Body of pancreas (tissue), 4 donors: ENCODE measurements at regions not wholly inside any gene's neighbourhood (a gene's known extent, or its start where the extent isn't known, plus 50 kb on each side); places are given as distances from the start of the nearest gene placed in this dataset.

ENCODE experiments used
- ATAC-seq: fragments of 150-250 bp; one replicate; pipeline ENCODE4 v1.9.1; 2016
- DNase-seq, 4 donors: peaks; one replicate each; pipeline ENCODE4 v3.0.0-alpha.2; 2019
- H3K27ac ChIP-seq, 4 donors: fragments of 200-600 bp; sonication (generic); 1 replicate in 3 of 4; 2 replicates in 1 of 4; pipeline versions ENCODE4 v1.5.1 to v1.6.1; 2016 to 2019; ENCODE audit warnings: mild to moderate bottlenecking in 1 of 4, mixed read lengths in 1 of 4, moderate library complexity in 1 of 4
- H3K27me3 ChIP-seq, 2 donors: fragments of 200-600 bp; sonication (generic); one replicate each; pipeline ENCODE4 v1.6.0; 2016; ENCODE audit warnings: mild to moderate bottlenecking in 1 of 2
- H3K36me3 ChIP-seq, 2 donors: fragments of 200-600 bp; sonication (generic); replicated peaks in 1 of 2; 2 replicates each; pipeline ENCODE4 v1.5.1; 2016; ENCODE audit warnings: low read depth in 2 of 2; ENCODE audit not compliant: insufficient read depth in 1 of 2
- H3K4me1 ChIP-seq: fragments of 200-600 bp; sonication (generic); one replicate; pipeline ENCODE4 v1.6.0; 2016
- H3K4me3 ChIP-seq, 2 donors: fragments of 200-600 bp; sonication (generic); 1 replicate in 1 of 2; 2 replicates in 1 of 2; pipeline ENCODE4 v1.5.1; 2016 to 2019
- H3K9me3 ChIP-seq, 3 donors: fragments of 200-600 bp; sonication (generic); 1 replicate in 2 of 3; 2 replicates in 1 of 3; pipeline ENCODE4 v1.5.1; 2016
- POLR2A ChIP-seq, 3 donors: fragments of 450-650 bp; IDR thresholded peaks; one replicate each; pipeline ENCODE4 v1.6.1; 2016; ENCODE audit warnings: antibody characterized with exemption in 3 of 3, mild to moderate bottlenecking in 2 of 3
- WGBS, 2 donors: methylation state at CpG; one replicate each; pipeline ENCODE4 v1.1.5; 2017; 5-methylcytosine and 5-hydroxymethylcytosine counted together
- intact Hi-C: fragments of 100-400 bp; cut with DNase I; formaldehyde crosslinking; loops from one replicate; pipeline ENCODE4 v1.15.1; 2023
- TF ChIP-seq, protein P1 (sequence below), 7 experiments: fragments of 450-650 bp in 4 of 7; fragments of 200-600 bp in 3 of 7; sonication (generic) in 3 of 7; IDR thresholded peaks; one replicate each; pipeline ENCODE4 v1.5.1; 2016 to 2019; ENCODE audit warnings: antibody characterized with exemption in 7 of 7

DNA sequence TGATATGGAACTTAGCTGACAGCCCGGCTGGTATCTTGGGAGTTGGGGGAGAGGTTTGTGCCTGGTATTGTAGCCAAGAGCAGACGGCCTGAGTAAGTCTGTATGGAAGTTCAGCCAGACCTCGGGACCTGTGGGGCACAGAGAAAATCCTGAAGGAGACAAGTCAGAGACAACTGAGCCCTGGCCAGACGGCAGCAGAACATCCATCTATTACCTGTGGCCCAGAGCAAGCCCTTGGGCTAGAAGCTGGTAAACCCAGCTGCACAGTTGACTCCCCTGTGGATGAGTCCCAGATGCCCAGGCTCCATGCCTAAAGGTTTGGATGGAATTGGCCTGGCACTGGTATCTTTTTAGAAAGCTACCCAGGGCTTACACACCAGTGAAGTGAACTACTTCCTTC lies 70.4 kb upstream of the DLG1 start:
- ATAC-seq = no peak
- no peak for DNase-seq
- no peak overlapping the region for H3K4me3 ChIP-seq
- H3K36me3 ChIP-seq = no peaks in the 10 kb centered on the region
- no peak for TF ChIP-seq POLR2A (IDR thresholded peaks at IDR 0.05)
- TF ChIP-seq, protein P1, sequence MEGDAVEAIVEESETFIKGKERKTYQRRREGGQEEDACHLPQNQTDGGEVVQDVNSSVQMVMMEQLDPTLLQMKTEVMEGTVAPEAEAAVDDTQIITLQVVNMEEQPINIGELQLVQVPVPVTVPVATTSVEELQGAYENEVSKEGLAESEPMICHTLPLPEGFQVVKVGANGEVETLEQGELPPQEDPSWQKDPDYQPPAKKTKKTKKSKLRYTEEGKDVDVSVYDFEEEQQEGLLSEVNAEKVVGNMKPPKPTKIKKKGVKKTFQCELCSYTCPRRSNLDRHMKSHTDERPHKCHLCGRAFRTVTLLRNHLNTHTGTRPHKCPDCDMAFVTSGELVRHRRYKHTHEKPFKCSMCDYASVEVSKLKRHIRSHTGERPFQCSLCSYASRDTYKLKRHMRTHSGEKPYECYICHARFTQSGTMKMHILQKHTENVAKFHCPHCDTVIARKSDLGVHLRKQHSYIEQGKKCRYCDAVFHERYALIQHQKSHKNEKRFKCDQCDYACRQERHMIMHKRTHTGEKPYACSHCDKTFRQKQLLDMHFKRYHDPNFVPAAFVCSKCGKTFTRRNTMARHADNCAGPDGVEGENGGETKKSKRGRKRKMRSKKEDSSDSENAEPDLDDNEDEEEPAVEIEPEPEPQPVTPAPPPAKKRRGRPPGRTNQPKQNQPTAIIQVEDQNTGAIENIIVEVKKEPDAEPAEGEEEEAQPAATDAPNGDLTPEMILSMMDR (IDR thresholded peaks at IDR 0.05) = no peak
- no peaks in the 10 kb centered on the region for H3K27me3 ChIP-seq
- no peaks in the 10 kb centered on the region for H3K4me1 ChIP-seq
- 79 to 82% methylated on average over 3 to 4 of the region's 4 CpGs for WGBS, 2 donors
- no peak overlapping the region for H3K27ac ChIP-seq
- H3K9me3 ChIP-seq = no peaks in the 10 kb centered on the region
- intact Hi-C loops = no loop called here

DNA sequence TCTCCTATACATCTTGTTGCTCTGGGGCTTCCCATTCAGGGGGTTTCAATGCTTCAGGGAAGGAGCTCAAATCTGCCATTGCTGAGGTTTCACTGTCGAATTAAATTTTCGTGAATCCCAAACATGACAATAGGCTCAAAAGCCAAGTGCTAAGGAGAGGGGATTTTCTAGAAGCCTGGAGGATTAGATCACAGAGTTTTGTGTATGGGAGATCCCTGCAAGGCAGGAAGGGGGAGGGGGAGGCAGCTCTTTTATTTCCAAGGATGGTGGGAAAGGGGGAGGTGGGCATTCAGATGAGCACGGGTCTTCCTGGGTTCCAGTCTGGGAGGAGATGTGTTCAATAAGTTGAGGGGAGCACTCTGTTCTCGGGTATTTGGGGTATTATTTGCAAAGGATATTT lies 69.9 kb upstream of the DLG1 start:
- ATAC-seq (no peak), DNase-seq (no peak)
- Histone ChIP-seq H3K36me3 (no peaks in the 10 kb centered on the region), H3K27ac (no peak overlapping the region), H3K9me3 (no peaks in the 10 kb centered on the region), H3K4me3 (no peak overlapping the region), H3K4me1 (no peaks in the 10 kb centered on the region), H3K27me3 (no peaks in the 10 kb centered on the region)
- 47 to 57% methylated on average over 4 of the region's 4 CpGs for WGBS, 2 donors
- intact Hi-C loops = no loop called here
- TF ChIP-seq POLR2A (IDR thresholded peaks at IDR 0.05) = no peak
- TF ChIP-seq, protein P1 (IDR thresholded peaks at IDR 0.05) = no peak

GRCh38 chr3:197367081-197367780 lies 68.8 kb upstream of the DLG1 start:
- no peaks in the 10 kb centered on the region for H3K36me3 ChIP-seq
- H3K27me3 ChIP-seq = no peaks in the 10 kb centered on the region
- ATAC-seq = no peak
- no peaks in the 10 kb centered on the region for H3K9me3 ChIP-seq
- no peaks in the 10 kb centered on the region for H3K4me1 ChIP-seq
- no peak overlapping the region for H3K4me3 ChIP-seq
- WGBS, 2 donors = 61 to 83% methylated on average over 11 to 13 of the region's 13 CpGs
- H3K27ac ChIP-seq = no peak overlapping the region
- DNase-seq = no peak
- intact Hi-C loops = no loop called here
- TF ChIP-seq, protein P1 (IDR thresholded peaks at IDR 0.05) = no peak

DNA sequence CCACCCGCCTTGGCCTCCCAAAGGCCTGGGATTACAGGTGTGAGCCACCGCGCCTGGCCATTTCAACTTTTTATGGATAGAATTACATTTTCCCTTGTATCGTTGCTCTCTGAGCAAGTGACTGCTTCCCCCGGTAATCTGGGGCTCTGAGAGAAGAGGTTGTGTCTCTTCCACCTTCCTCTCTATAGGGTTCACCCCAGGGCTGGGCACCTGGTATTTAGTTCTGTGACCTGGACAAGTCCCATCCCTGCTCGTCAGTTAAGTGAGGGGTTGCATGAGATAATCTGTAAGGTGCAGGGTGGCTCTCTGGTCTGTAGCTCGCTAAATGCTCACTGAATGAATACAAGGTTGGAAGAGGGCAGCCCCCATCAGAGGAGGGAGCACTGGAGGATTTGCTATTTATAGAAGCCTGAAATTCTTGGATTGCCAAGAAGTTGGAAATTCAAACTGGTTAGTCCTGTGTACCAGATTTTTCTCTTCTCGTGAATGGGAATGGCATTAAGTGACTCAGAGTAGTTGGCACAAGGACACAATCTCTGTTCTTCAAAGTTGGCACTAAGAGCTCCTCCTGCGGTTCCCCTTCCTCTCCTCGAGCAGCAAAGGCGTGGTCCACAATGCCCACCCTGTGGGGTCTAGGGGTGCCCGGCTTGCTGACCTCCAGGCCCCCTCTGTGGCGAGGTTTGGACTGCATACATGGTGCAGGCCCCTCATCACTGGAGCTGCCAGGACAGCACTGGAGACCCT lies 68.1 kb upstream of the DLG1 start:
- H3K27ac ChIP-seq = no peak overlapping the region
- no peaks in the 10 kb centered on the region for H3K36me3 ChIP-seq
- DNase-seq (no peak), ATAC-seq (no peak)
- WGBS, 2 donors = 80 to 85% methylated on average over 13 of the region's 13 CpGs
- H3K4me1 ChIP-seq = no peaks in the 10 kb centered on the region
- H3K4me3 ChIP-seq = no peak overlapping the region
- no peaks in the 10 kb centered on the region for H3K27me3 ChIP-seq
- no peaks in the 10 kb centered on the region for H3K9me3 ChIP-seq
- intact Hi-C loops = no loop called here
- no peak for TF ChIP-seq POLR2A (IDR thresholded peaks at IDR 0.05)
- TF ChIP-seq, protein P1 (IDR thresholded peaks at IDR 0.05) = no peak
